HEK293 (cell line): ENCODE measurements at regions not wholly inside any gene's neighbourhood (a gene's known extent, or its start where the extent isn't known, plus 50 kb on each side); places are given as distances from the start of the nearest gene placed in this dataset.

ENCODE experiments used
- CTCF ChIP-seq: fragments of 450-650 bp; formaldehyde crosslinking; IDR thresholded peaks from 2 replicates; pipeline ENCODE4 v1.5.1; 2016; ENCODE audit warnings: missing biosample characterization, missing genetic modification characterization
- GLIS2 ChIP-seq: fragments of 450-650 bp; formaldehyde crosslinking; IDR thresholded peaks from 2 replicates; pipeline ENCODE4 v1.5.1; 2016; ENCODE audit warnings: missing biosample characterization, missing genetic modification characterization
- PRDM10 ChIP-seq: fragments of 450-650 bp; formaldehyde crosslinking; IDR thresholded peaks from 2 replicates; pipeline ENCODE4 v1.5.1; 2016; ENCODE audit warnings: missing biosample characterization, missing genetic modification characterization
- REST ChIP-seq: fragments of 450-650 bp; formaldehyde crosslinking; IDR thresholded peaks from 2 replicates; pipeline ENCODE4 v1.5.1; 2016; ENCODE audit warnings: missing biosample characterization, missing genetic modification characterization
- TCF7L2 ChIP-seq: IDR thresholded peaks from 2 replicates; pipeline ENCODE4 v1.6.1; 2011; ENCODE audit warnings: low read depth, mild to moderate bottlenecking, inconsistent platforms, low read length, moderate library complexity, borderline replicate concordance
- ZBTB11 ChIP-seq: fragments of 450-650 bp; formaldehyde crosslinking; conservative IDR thresholded peaks from 2 replicates; pipeline ENCODE4 v1.5.1; 2016; ENCODE audit warnings: low read depth, missing biosample characterization, missing genetic modification characterization
- ZNF24 ChIP-seq: fragments of 450-650 bp; formaldehyde crosslinking; IDR thresholded peaks from 2 replicates; pipeline ENCODE4 v1.5.1; 2016; ENCODE audit warnings: missing biosample characterization, missing genetic modification characterization
- ZNF76 ChIP-seq: fragments of 450-650 bp; formaldehyde crosslinking; IDR thresholded peaks from 2 replicates; pipeline ENCODE4; 2016; ENCODE audit warnings: low read depth, missing biosample characterization, missing genetic modification characterization, borderline replicate concordance
- ZNF768 ChIP-seq: fragments of 450-650 bp; formaldehyde crosslinking; IDR thresholded peaks from 2 replicates; pipeline ENCODE4 v1.5.1; 2018; ENCODE audit warnings: missing biosample characterization, mild to moderate bottlenecking, missing genetic modification characterization

- TF ChIP-seq CTCF (tag by site-specific recombination) (no peak), PRDM10 (tag by site-specific recombination) (no peak), REST (tag by site-specific recombination) (no peak), TCF7L2 (no peak), GLIS2 (tag by site-specific recombination) (no peak), ZNF76 (tag by site-specific recombination) (no peak), ZNF768 (tag by site-specific recombination) (no peak), ZNF24 (tag by site-specific recombination) (no peak), ZBTB11 (tag by site-specific recombination) (no peak)
Observed at GRCh38 chr10:36232935-36233334, 590.8 kb upstream of the FZD8 start.
